ENCODE measurements at regions not wholly inside any gene's neighbourhood (a gene's known extent, or its start where the extent isn't known, plus 50 kb on each side); places are given as distances from the start of the nearest gene placed in this dataset.
"Not testable (repeated sequence)": the region's sequence is repeated elsewhere in the genome, so short reads cannot be mapped to it uniquely, and the experiment has no call there.

DNA sequence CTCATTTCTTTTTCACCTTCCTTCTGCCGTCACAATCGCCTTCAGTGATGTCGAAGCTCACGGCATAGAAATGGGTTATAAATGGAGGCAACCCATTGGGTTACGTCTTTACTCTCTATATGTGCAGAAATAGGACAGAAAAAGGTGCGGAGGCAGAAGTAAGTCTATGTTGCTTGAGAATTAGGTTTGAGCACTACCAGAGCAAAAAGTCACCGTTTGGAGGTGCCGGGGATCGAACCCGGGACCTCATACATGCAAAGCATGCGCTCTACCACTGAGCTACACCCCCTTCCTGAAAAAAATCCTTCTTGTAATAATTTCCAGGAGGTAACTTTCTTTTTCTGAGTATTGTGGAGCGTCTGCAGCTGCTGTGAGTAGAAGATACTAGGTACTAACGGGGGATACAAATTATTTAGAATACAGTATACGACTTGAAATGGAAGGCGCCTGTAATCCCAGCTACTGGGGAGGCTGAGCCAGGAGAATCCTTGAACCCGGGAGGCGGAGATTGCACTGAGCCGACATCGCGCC lies 134.2 kb downstream of the TRIM27 start:
- Histone ChIP-seq H3K4me3 (peak overlapping the region; percentile 53), H3K27ac (peak overlapping the region; percentile 30 to 75; a peak in 5 of 6 replicates), H3K9me3 (no peaks in the 10 kb centered on the region), H3K4me2 (peak overlapping the region; percentile 61), H3K4me1 (0 out of 3 replicates have a peak, but pooled peaks cover 4% of the 10 kb centered on the region)
- TF ChIP-seq RCOR1 (IDR thresholded peaks at IDR 0.05; ENCODE audit: low read depth, low read length) (no peak), FOSB (CRISPR knock-in tag; IDR thresholded peaks at IDR 0.05) (no peak), HMGXB4 (CRISPR knock-in tag; IDR thresholded peaks at IDR 0.05; ENCODE audit: borderline replicate concordance) (peak; percentile 60; the same call in 1 of the 2 replicates), RFX5 (IDR thresholded peaks at IDR 0.05) (no peak), TP53 (CRISPR knock-in tag; IDR thresholded peaks at IDR 0.05) (no peak), HES2 (IDR thresholded peaks at IDR 0.05) (no peak), SMC3 (IDR thresholded peaks at IDR 0.05) (no peak), HDAC2 (IDR thresholded peaks at IDR 0.05) (no peak), SREBF2 (IDR thresholded peaks at IDR 0.05) (peak; percentile 46), CBX2 (IDR thresholded peaks at IDR 0.05; ENCODE audit: borderline replicate concordance, low read depth) (no peak), ZSCAN20 (CRISPR knock-in tag; IDR thresholded peaks at IDR 0.05) (no peak), HOXA7 (CRISPR knock-in tag; IDR thresholded peaks at IDR 0.05) (no peak)
- ChIA-PET POLR2A (interaction anchor here (0.6 to 0.7 kb wide), 3 partner anchors 32 to 61 kb away, joined by 3 to 6 read pairs (median 5); no protein-coding TSS in a partner anchor), CTCF (interaction anchor here (0.8 kb wide), 1 partner anchor 20 kb away, joined by 3 read pairs; no protein-coding TSS in a partner anchor)
- no peak for FAIRE-seq
- under 1% methylated on average over 20 of the region's 20 CpGs for WGBS (ENCODE audit: missing lambda C conversion rate)
- peak in 1 of 2 experiments; percentile 78 for DNase-seq (ENCODE audit: low read depth in 1 of 2, low spot score in 1 of 2)
- peak; percentile 67 to 73 for ATAC-seq

DNA sequence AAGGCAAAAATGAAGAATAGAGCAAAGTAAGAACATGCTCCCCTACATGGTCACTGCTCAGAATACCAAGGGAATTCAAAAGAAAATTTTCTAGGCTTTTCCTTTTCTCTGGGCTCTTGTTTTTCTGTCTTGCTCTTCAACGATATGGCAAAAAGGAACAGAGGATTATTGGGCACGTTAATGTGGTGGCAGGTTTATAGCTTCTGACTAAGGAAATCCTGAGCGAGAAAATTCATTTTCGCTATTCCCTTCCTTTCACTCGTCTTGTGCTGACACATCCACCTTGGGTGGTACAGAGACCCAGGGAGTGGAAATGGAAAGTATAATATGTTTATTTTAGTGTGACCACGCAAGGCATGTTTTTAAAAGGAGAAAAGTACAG lies 132.8 kb downstream of the TRIM27 start:
- H3K4me3 ChIP-seq: peak overlapping the region; percentile 53
- H3K9me3 ChIP-seq: no peaks in the 10 kb centered on the region
- H3K27ac ChIP-seq: no peak overlapping the region
- peak overlapping the region; percentile 61 for H3K4me2 ChIP-seq
- 23% methylated on average over 6 of the region's 6 CpGs for WGBS (ENCODE audit: missing lambda C conversion rate)
- FAIRE-seq: no peak
- ATAC-seq: no peak
- H3K4me1 ChIP-seq: peaks cover 12% of the 10 kb centered on the region
- POLR2A ChIA-PET: no interaction called here
- TF ChIP-seq SREBF2 (IDR thresholded peaks at IDR 0.05) (peak; percentile 3; the same call in 1 of the 2 replicates), CBX2 (IDR thresholded peaks at IDR 0.05; ENCODE audit: borderline replicate concordance, low read depth) (no peak)
- no peak for DNase-seq (ENCODE audit: low read depth in 1 of 2, low spot score in 1 of 2)
- CTCF ChIA-PET: interaction anchor here (0.6 kb wide), 2 partner anchors 19 to 64 kb away, joined by 3 read pairs; no protein-coding TSS in a partner anchor

DNA sequence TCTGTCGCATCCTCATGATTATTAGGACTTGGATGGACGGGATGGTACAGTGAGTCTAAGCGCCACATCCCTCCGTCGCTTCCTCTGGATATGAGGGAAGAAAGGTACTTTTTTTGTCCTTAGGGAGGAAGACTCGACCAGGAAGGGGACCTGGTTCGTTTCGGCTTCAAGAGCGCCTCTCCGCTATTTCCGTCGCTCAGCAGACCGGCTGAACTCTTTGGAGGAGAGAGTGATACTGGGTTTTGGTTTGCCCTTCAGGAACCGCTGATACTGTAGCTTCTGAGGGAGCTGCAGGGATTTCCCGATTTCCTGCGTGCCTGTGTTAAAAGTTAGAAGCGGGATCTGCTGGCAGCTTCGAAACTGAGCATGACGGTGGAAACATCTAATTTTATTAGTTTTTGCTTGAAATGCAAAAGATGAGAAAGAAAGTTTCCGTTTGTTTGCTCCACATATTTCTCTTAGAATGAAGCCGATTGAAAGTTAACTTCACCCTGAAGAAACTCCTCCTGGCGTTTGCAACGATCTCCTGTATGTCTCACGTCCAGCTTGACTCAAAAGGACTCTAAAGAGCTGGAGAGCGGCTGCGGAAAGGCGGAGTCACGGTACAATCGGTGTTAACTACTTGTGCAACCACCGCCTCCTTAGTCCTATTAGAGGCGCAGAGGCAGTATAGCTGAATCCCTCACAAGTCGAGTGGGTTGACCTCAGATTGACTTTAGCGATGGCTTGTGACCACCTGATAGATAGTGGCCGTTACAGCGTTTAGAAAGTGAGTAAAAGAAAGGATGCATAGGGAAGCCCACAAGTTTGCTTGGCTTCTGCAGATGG lies 129.4 kb downstream of the TRIM27 start:
- no peaks in the 10 kb centered on the region for H3K9me3 ChIP-seq
- POLR2A ChIA-PET: interaction anchor here (0.9 to 1.4 kb wide), 4 partner anchors 24 to 71 kb away, joined by 3 read pairs; no protein-coding TSS in a partner anchor
- WGBS (ENCODE audit: missing lambda C conversion rate): 5% methylated on average over 33 of the region's 35 CpGs
- no peak for FAIRE-seq
- ATAC-seq: peak; percentile 68 to 72
- CTCF ChIA-PET: interaction anchor here (0.8 to 3.2 kb wide), 10 partner anchors 12 to 109 kb away, joined by 3 to 12 read pairs (median 4); no protein-coding TSS in a partner anchor
- H3K4me3 ChIP-seq: peak overlapping the region; percentile 42
- peak in 1 of 2 experiments; percentile 68 for DNase-seq (ENCODE audit: low read depth in 1 of 2, low spot score in 1 of 2)
- TF ChIP-seq CHD2 (IDR thresholded peaks at IDR 0.05; ENCODE audit: low read length, partially characterized antibody): no peak
- no peak for TF ChIP-seq USF2 (IDR thresholded peaks at IDR 0.05)
- no peak for TF ChIP-seq E2F6 (IDR thresholded peaks at IDR 0.05; ENCODE audit: borderline replicate concordance, low read depth)
- TF ChIP-seq MYC (IDR thresholded peaks at IDR 0.05; ENCODE audit: borderline replicate concordance, low read length): no peak
- TF ChIP-seq SMC3 (IDR thresholded peaks at IDR 0.05): no peak
- TF ChIP-seq GATA3 (IDR thresholded peaks at IDR 0.05; ENCODE audit: borderline replicate concordance): no peak
- TF ChIP-seq ZC3H11A (IDR thresholded peaks at IDR 0.05): no peak
- peak overlapping the region; percentile 79 for H3K4me2 ChIP-seq
- H3K27ac ChIP-seq: peak overlapping the region in 1 of 2 experiments; percentile 64; a peak in 3 of 6 replicates
- peaks cover 12% of the 10 kb centered on the region for H3K4me1 ChIP-seq

GRCh38 chr6:28800647-28801046 lies 123.1 kb downstream of the TRIM27 start:
- H3K4me3 ChIP-seq; H3K9me3 ChIP-seq; H3K27ac ChIP-seq; CTCF ChIA-PET; DNase-seq (ENCODE audit: low read depth in 1 of 2, low spot score in 1 of 2); FAIRE-seq; POLR2A ChIA-PET; ATAC-seq; H3K4me1 ChIP-seq; H3K4me2 ChIP-seq: not testable (repeated sequence)
- 80% methylated on average over 4 of the region's 4 CpGs for WGBS (ENCODE audit: missing lambda C conversion rate)

Measured in A549 (cell line).